ENCODE measurements at regions not wholly inside any gene's neighbourhood (a gene's known extent, or its start where the extent isn't known, plus 50 kb on each side); places are given as distances from the start of the nearest gene placed in this dataset.

DNA sequence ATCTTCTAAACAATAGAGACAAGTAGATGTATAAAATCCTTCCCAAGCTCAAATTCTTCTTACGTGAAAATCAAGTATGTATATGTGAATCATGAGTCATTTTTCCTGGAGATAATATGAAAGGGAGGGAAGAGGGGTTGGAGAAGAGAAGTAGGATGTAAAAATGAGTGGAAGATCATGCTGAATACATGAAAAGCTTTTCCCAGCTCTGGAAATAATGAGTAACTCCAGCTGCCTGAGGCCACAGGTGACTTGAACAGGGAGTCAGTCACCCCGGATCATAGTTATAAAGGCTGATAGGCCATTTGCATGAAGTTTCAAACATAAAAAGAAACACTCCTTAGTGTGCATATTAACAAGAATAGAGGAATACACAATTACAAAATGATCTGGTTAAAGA lies 486.7 kb downstream of the EFNA5 start:
- no peak for TF ChIP-seq GATA3 (IDR thresholded peaks at IDR 0.05; ENCODE audit: low read depth, low read length)
- no peak for TF ChIP-seq GATA2 (IDR thresholded peaks at IDR 0.05; ENCODE audit: low read depth, low read length)
